ENCODE measurements at regions not wholly inside any gene's neighbourhood (a gene's known extent, or its start where the extent isn't known, plus 50 kb on each side); places are given as distances from the start of the nearest gene placed in this dataset.

GRCh38 chr13:40486518-40487163, 179.8 kb downstream of the FOXO1 start:
- Histone ChIP-seq H3K9ac (ENCODE audit: low read length) (no peak overlapping the region), H3K27ac (ENCODE audit: low read depth, low read length) (no peak overlapping the region), H3K27me3 (ENCODE audit: insufficient read depth, low read length) (peaks cover 10% of the 10 kb centered on the region), H3K36me3 (ENCODE audit: insufficient read depth, low read length) (no peaks in the 10 kb centered on the region), H3K4me2 (ENCODE audit: low read length) (no peak overlapping the region), H3K4me1 (ENCODE audit: insufficient read depth, low read length) (no peaks in the 10 kb centered on the region), H3K79me2 (ENCODE audit: insufficient read depth, low read length) (no peaks in the 10 kb centered on the region), H3K9me3 (ENCODE audit: insufficient read depth, low read depth, low read length) (no peaks in the 10 kb centered on the region), H4K20me1 (ENCODE audit: insufficient read depth, low read length) (no peaks in the 10 kb centered on the region), H3K4me3 (ENCODE audit: insufficient read depth, low read depth, low read length) (no peak overlapping the region), H2AFZ (ENCODE audit: low read depth, low read length) (no peak overlapping the region)
- H3K27me3 Mint-ChIP-seq (ENCODE audit: low read depth, unreplicated experiment) = peaks cover 43% of the 10 kb centered on the region
- no peaks in the 10 kb centered on the region for H3K36me3 Mint-ChIP-seq (ENCODE audit: low read depth, unreplicated experiment)
- no peak for DNase-seq (ENCODE audit: low read depth)
- FAIRE-seq = no peak
- peaks cover 9% of the 10 kb centered on the region for H3K4me1 Mint-ChIP-seq (ENCODE audit: low read depth, unreplicated experiment)
- no peak overlapping the region for H3K27ac Mint-ChIP-seq (ENCODE audit: unreplicated experiment)
- H3K9me3 Mint-ChIP-seq (ENCODE audit: unreplicated experiment) = no peaks in the 10 kb centered on the region
- no peak for TF ChIP-seq EZH2 (IDR thresholded peaks at IDR 0.05; ENCODE audit: insufficient read depth, low read length)
- TF ChIP-seq, protein P1, sequence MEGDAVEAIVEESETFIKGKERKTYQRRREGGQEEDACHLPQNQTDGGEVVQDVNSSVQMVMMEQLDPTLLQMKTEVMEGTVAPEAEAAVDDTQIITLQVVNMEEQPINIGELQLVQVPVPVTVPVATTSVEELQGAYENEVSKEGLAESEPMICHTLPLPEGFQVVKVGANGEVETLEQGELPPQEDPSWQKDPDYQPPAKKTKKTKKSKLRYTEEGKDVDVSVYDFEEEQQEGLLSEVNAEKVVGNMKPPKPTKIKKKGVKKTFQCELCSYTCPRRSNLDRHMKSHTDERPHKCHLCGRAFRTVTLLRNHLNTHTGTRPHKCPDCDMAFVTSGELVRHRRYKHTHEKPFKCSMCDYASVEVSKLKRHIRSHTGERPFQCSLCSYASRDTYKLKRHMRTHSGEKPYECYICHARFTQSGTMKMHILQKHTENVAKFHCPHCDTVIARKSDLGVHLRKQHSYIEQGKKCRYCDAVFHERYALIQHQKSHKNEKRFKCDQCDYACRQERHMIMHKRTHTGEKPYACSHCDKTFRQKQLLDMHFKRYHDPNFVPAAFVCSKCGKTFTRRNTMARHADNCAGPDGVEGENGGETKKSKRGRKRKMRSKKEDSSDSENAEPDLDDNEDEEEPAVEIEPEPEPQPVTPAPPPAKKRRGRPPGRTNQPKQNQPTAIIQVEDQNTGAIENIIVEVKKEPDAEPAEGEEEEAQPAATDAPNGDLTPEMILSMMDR (IDR thresholded peaks at IDR 0.05; ENCODE audit: insufficient read depth, low read depth, low read length) = no peak
- H3K4me3 Mint-ChIP-seq (ENCODE audit: unreplicated experiment) = no peak overlapping the region

DNA sequence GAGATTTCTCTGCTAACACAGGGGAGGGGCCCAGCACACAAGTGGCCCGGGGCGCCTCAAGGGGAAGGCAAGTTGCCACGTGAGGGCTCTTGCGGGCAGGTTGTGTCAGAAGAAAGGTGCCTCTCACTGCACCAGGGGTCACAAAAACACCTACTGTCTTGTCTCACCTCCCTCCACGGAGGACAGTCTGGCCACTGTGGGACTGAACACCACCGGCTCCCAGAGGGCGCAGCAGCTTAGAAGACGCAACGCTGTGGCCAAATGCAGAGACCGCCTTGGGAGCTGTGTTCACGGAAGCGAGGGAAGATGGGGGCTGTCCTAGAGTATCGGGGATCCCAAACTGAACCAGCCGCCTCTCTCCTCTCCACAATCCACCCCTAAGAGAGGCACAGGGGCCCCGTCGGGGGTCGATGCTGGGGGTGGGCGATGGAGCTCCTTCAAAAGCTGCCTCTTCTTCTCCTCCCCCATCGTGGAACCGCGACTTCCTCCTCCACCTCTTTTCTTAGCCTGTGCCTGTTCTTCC, 177.5 kb downstream of the FOXO1 start:
- H3K9me3 ChIP-seq (ENCODE audit: insufficient read depth, low read depth, low read length) = no peaks in the 10 kb centered on the region
- no peaks in the 10 kb centered on the region for H3K4me1 ChIP-seq (ENCODE audit: insufficient read depth, low read length)
- H3K4me3 ChIP-seq (ENCODE audit: insufficient read depth, low read depth, low read length) = no peak overlapping the region
- TF ChIP-seq EZH2 (IDR thresholded peaks at IDR 0.05; ENCODE audit: insufficient read depth, low read length) = no peak
- TF ChIP-seq, protein P1 (IDR thresholded peaks at IDR 0.05; ENCODE audit: insufficient read depth, low read depth, low read length) = no peak
- H3K9ac ChIP-seq (ENCODE audit: low read length) = no peak overlapping the region
- FAIRE-seq = no peak
- no peak overlapping the region for H3K27ac ChIP-seq (ENCODE audit: low read depth, low read length)
- H3K79me2 ChIP-seq (ENCODE audit: insufficient read depth, low read length) = no peaks in the 10 kb centered on the region
- H3K4me2 ChIP-seq (ENCODE audit: low read length) = no peak overlapping the region
- H3K36me3 ChIP-seq (ENCODE audit: insufficient read depth, low read length) = no peaks in the 10 kb centered on the region
- DNase-seq (ENCODE audit: low read depth) = no peak
- no peak overlapping the region for H2AFZ ChIP-seq (ENCODE audit: low read depth, low read length)
- Mint-ChIP-seq H3K4me1 (ENCODE audit: low read depth, unreplicated experiment) (peaks cover 9% of the 10 kb centered on the region), H3K27ac (ENCODE audit: unreplicated experiment) (no peak overlapping the region), H3K27me3 (ENCODE audit: low read depth, unreplicated experiment) (peaks cover 34% of the 10 kb centered on the region), H3K36me3 (ENCODE audit: low read depth, unreplicated experiment) (no peaks in the 10 kb centered on the region), H3K9me3 (ENCODE audit: unreplicated experiment) (no peaks in the 10 kb centered on the region), H3K4me3 (ENCODE audit: unreplicated experiment) (no peak overlapping the region)
- H3K27me3 ChIP-seq (ENCODE audit: insufficient read depth, low read length) = peaks cover 10% of the 10 kb centered on the region
- no peaks in the 10 kb centered on the region for H4K20me1 ChIP-seq (ENCODE audit: insufficient read depth, low read length)

GRCh38 chr13:40490086-40490758, 176.2 kb downstream of the FOXO1 start:
- FAIRE-seq (no peak), DNase-seq (ENCODE audit: low read depth) (no peak)
- no peaks in the 10 kb centered on the region for H3K9me3 ChIP-seq (ENCODE audit: insufficient read depth, low read depth, low read length)
- TF ChIP-seq EZH2 (IDR thresholded peaks at IDR 0.05; ENCODE audit: insufficient read depth, low read length) = no peak
- TF ChIP-seq, protein P1 (IDR thresholded peaks at IDR 0.05; ENCODE audit: insufficient read depth, low read depth, low read length) = no peak
- no peaks in the 10 kb centered on the region for H3K79me2 ChIP-seq (ENCODE audit: insufficient read depth, low read length)
- Mint-ChIP-seq H3K36me3 (ENCODE audit: low read depth, unreplicated experiment) (no peaks in the 10 kb centered on the region), H3K27ac (ENCODE audit: unreplicated experiment) (no peak overlapping the region), H3K4me1 (ENCODE audit: low read depth, unreplicated experiment) (peaks cover 17% of the 10 kb centered on the region), H3K9me3 (ENCODE audit: unreplicated experiment) (no peaks in the 10 kb centered on the region), H3K4me3 (ENCODE audit: unreplicated experiment) (no peak overlapping the region), H3K27me3 (ENCODE audit: low read depth, unreplicated experiment) (peaks cover 23% of the 10 kb centered on the region)
- H3K9ac ChIP-seq (ENCODE audit: low read length) = no peak overlapping the region
- H2AFZ ChIP-seq (ENCODE audit: low read depth, low read length) = no peak overlapping the region
- H3K27me3 ChIP-seq (ENCODE audit: insufficient read depth, low read length) = peaks cover 10% of the 10 kb centered on the region
- no peaks in the 10 kb centered on the region for H3K4me1 ChIP-seq (ENCODE audit: insufficient read depth, low read length)
- no peak overlapping the region for H3K27ac ChIP-seq (ENCODE audit: low read depth, low read length)
- no peaks in the 10 kb centered on the region for H4K20me1 ChIP-seq (ENCODE audit: insufficient read depth, low read length)
- no peaks in the 10 kb centered on the region for H3K36me3 ChIP-seq (ENCODE audit: insufficient read depth, low read length)
- no peak overlapping the region for H3K4me3 ChIP-seq (ENCODE audit: insufficient read depth, low read depth, low read length)
- no peak overlapping the region for H3K4me2 ChIP-seq (ENCODE audit: low read length)

All from astrocyte (in vitro differentiated cells and primary cell).